Trophoblast cell (in vitro differentiated cells and primary cell): ENCODE measurements at regions not wholly inside any gene's neighbourhood (a gene's known extent, or its start where the extent isn't known, plus 50 kb on each side); places are given as distances from the start of the nearest gene placed in this dataset.

Source experiments
- DNase-seq, 2 donors: peaks; one replicate each; pipeline ENCODE4 v3.0.0-alpha.2; 2016
- H2AFZ ChIP-seq: 2 replicates; pipeline ENCODE4 v1.6.1; 2013; ENCODE audit warnings: low read length, moderate library complexity, mild to moderate bottlenecking; ENCODE audit not compliant: insufficient read depth, poor library complexity
- H2AK5ac ChIP-seq: 2 replicates; pipeline ENCODE4 v1.6.1; 2013; ENCODE audit warnings: mild to moderate bottlenecking, low read length
- H2BK120ac ChIP-seq: 2 replicates; pipeline ENCODE4 v1.6.1; 2013; ENCODE audit warnings: low read length, mild to moderate bottlenecking, moderate library complexity; ENCODE audit not compliant: insufficient read depth, poor library complexity
- H2BK12ac ChIP-seq: 2 replicates; pipeline ENCODE4 v1.6.1; 2013; ENCODE audit warnings: mild to moderate bottlenecking, low read length, moderate library complexity
- H2BK5ac ChIP-seq: 2 replicates; pipeline ENCODE4 v1.6.1; 2013; ENCODE audit warnings: low read length, low read depth, moderate library complexity, mild to moderate bottlenecking; ENCODE audit not compliant: poor library complexity
- H3K14ac ChIP-seq: 2 replicates; pipeline ENCODE4 v1.6.1; 2013; ENCODE audit warnings: mild to moderate bottlenecking, low read length
- H3K18ac ChIP-seq: 2 replicates; pipeline ENCODE4 v1.6.1; 2013; ENCODE audit warnings: mild to moderate bottlenecking, low read length
- H3K23ac ChIP-seq: 2 replicates; pipeline ENCODE4 v1.6.1; 2013; ENCODE audit warnings: low read length
- H3K27ac ChIP-seq: 2 replicates; pipeline ENCODE4 v1.5.1; 2013; ENCODE audit warnings: low read depth, mild to moderate bottlenecking, inconsistent platforms, low read length, moderate library complexity
- H3K27me3 ChIP-seq: 2 replicates; pipeline ENCODE4 v1.6.1; 2013; ENCODE audit warnings: inconsistent platforms, mild to moderate bottlenecking, low read length, moderate library complexity; ENCODE audit not compliant: insufficient read depth
- H3K36me3 ChIP-seq, 2 experiments: 1 replicate in 1 of 2; 2 replicates in 1 of 2; pipeline ENCODE4 v1.6.1; 2013; ENCODE audit warnings: low read length in 2 of 2, mild to moderate bottlenecking in 2 of 2, moderate library complexity in 1 of 2; ENCODE audit not compliant: insufficient read depth in 2 of 2, control insufficient read depth in 1 of 2
- H3K4ac ChIP-seq: 2 replicates; pipeline ENCODE4 v1.6.1; 2013; ENCODE audit warnings: low read depth, mild to moderate bottlenecking, low read length, moderate library complexity
- H3K4me1 ChIP-seq, 2 experiments: 1 replicate in 1 of 2; 2 replicates in 1 of 2; pipeline ENCODE4 v1.6.1; 2013; ENCODE audit warnings: low read length in 2 of 2, mild to moderate bottlenecking in 2 of 2, moderate library complexity in 1 of 2; ENCODE audit not compliant: insufficient read depth in 2 of 2, control insufficient read depth in 1 of 2
- H3K4me2 ChIP-seq: 2 replicates; pipeline ENCODE4 v1.6.1; 2013; ENCODE audit warnings: inconsistent platforms, mild to moderate bottlenecking, low read length, moderate library complexity
- H3K4me3 ChIP-seq: 2 replicates; pipeline ENCODE4 v1.5.1; 2013; ENCODE audit warnings: mild to moderate bottlenecking, low read depth, low read length, inconsistent platforms
- H3K79me1 ChIP-seq: one replicate; pipeline ENCODE4 v1.6.1; 2013; ENCODE audit warnings: low read length
- H3K79me2 ChIP-seq: 2 replicates; pipeline ENCODE4 v1.6.1; 2013; ENCODE audit warnings: low read length, mild to moderate bottlenecking; ENCODE audit not compliant: control insufficient read depth, insufficient read depth, poor library complexity
- H3K9ac ChIP-seq: 2 replicates; pipeline ENCODE4 v1.6.1; 2013; ENCODE audit warnings: mild to moderate bottlenecking, low read length
- H3K9me3 ChIP-seq: 2 replicates; pipeline ENCODE4 v1.6.1; 2013; ENCODE audit warnings: low read depth, mild to moderate bottlenecking, control low read depth, inconsistent platforms, low read length; ENCODE audit not compliant: insufficient read depth
- H4K12ac ChIP-seq: 2 replicates; pipeline ENCODE4 v1.6.1; 2013; ENCODE audit warnings: low read depth, mild to moderate bottlenecking, low read length, moderate library complexity
- H4K8ac ChIP-seq: 2 replicates; pipeline ENCODE4 v1.6.1; 2013; ENCODE audit warnings: low read depth, mild to moderate bottlenecking, low read length, moderate library complexity
- H4K91ac ChIP-seq: one replicate; pipeline ENCODE4 v1.6.1; 2013; ENCODE audit warnings: low read depth, mild to moderate bottlenecking, low read length, moderate library complexity
- WGBS: extraction: QIAGEN DNeasy Blood & Tissue Kit; methylation state at CpG from one replicate; pipeline ENCODE4 v1.1.7; 2013; ENCODE audit warnings: missing lambda C conversion rate; ENCODE audit not compliant: insufficient read length, insufficient coverage; ENCODE audit errors: extremely low coverage; 5-methylcytosine and 5-hydroxymethylcytosine counted together

DNA sequence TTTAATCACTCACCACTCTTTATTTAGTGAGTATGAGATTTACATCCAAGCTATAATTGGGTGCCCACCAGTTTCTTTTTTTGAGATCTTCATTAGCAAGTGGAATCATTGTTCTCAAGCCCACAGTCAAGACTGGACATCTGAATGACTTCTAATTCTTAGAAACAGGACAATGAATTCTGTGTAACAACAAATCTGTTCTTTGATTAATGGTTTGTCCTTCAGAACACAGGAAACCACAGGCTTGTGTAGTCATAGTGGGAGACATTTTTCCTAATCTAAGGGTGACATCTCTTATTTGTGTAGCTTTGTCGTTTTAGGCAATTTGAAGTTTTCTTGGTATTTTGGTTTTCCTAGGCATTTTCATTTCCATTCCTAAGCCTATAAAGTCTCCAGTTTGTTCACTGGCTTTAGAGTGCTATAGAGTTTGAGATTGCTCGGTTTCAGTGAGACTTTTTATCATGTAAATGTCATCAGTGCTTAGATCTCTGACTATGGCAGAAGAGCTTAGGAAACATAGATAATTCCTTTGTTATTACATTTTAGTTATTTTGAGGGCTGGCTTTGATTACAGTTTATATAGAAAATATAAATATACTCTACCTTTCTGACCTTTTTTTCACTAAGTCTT lies 903.9 kb upstream of the MAP3K7 start:
- no peak overlapping the region for H3K9ac ChIP-seq
- H2BK12ac ChIP-seq: no peak overlapping the region
- DNase-seq: no peak
- no peak overlapping the region for H3K4me3 ChIP-seq
- no peaks in the 10 kb centered on the region for H3K4me1 ChIP-seq
- no peak overlapping the region for H4K12ac ChIP-seq
- H4K91ac ChIP-seq: no peak overlapping the region
- no peaks in the 10 kb centered on the region for H3K36me3 ChIP-seq
- H3K79me1 ChIP-seq: no peaks in the 10 kb centered on the region
- H2AFZ ChIP-seq: no peak overlapping the region
- no peak overlapping the region for H2AK5ac ChIP-seq
- H3K14ac ChIP-seq: no peak overlapping the region
- H3K4ac ChIP-seq: no peak overlapping the region
- H3K27ac ChIP-seq: no peak overlapping the region
- no peaks in the 10 kb centered on the region for H3K27me3 ChIP-seq
- H2BK120ac ChIP-seq: no peak overlapping the region
- no peak overlapping the region for H4K8ac ChIP-seq
- H2BK5ac ChIP-seq: no peak overlapping the region
- no peak overlapping the region for H3K4me2 ChIP-seq
- H3K9me3 ChIP-seq: no peaks in the 10 kb centered on the region
- no peaks in the 10 kb centered on the region for H3K79me2 ChIP-seq
- no peak overlapping the region for H3K18ac ChIP-seq
- no peak overlapping the region for H3K23ac ChIP-seq
- no CpG with 5 or more reads among the region's 2 CpGs for WGBS

DNA sequence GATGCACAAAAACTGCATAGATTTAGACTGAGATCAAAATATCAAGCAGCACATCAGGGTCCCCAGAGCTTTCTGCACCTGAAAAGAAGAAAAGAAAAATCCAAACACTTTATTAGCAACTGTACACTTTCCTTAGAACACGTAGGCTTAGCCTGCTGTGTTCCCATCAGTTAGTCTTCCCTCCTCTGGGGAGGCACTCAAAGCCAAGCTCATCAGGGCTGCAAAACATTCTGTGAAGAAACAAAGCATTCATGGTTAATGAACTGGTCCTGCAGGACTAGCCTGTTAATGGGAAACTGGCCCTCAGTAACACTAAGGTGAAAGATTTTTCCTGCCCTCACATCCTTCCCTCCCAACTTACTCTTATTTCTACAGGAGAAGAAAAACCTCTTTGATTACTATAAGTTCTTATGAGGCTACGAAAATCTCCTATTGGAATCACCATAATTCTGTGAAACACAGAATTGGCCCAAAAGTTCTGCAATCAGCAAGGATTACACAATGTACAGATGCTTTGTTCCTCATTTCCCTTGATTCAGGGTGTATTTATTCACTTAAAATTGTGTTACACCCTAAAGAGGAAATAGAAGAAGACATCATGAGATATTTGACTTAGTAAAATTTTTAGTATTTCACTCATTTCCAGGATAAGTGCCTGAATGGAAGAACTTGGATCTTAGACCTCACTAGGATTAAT lies 901.0 kb upstream of the MAP3K7 start:
- no peak overlapping the region for H2AK5ac ChIP-seq
- no peaks in the 10 kb centered on the region for H3K9me3 ChIP-seq
- H2AFZ ChIP-seq: no peak overlapping the region
- H4K91ac ChIP-seq: no peak overlapping the region
- H3K4me3 ChIP-seq: no peak overlapping the region
- H3K4me1 ChIP-seq: no peaks in the 10 kb centered on the region
- no peak overlapping the region for H4K12ac ChIP-seq
- H3K27ac ChIP-seq: no peak overlapping the region
- WGBS: no CpG with 5 or more reads among the region's 2 CpGs
- H3K79me1 ChIP-seq: no peaks in the 10 kb centered on the region
- H3K79me2 ChIP-seq: no peaks in the 10 kb centered on the region
- H2BK120ac ChIP-seq: no peak overlapping the region
- H4K8ac ChIP-seq: no peak overlapping the region
- no peak overlapping the region for H3K4me2 ChIP-seq
- no peak overlapping the region for H2BK5ac ChIP-seq
- no peaks in the 10 kb centered on the region for H3K36me3 ChIP-seq
- no peak for DNase-seq
- no peak overlapping the region for H2BK12ac ChIP-seq
- no peak overlapping the region for H3K9ac ChIP-seq
- no peaks in the 10 kb centered on the region for H3K27me3 ChIP-seq
- H3K14ac ChIP-seq: no peak overlapping the region
- H3K4ac ChIP-seq: no peak overlapping the region
- no peak overlapping the region for H3K23ac ChIP-seq
- H3K18ac ChIP-seq: no peak overlapping the region

DNA sequence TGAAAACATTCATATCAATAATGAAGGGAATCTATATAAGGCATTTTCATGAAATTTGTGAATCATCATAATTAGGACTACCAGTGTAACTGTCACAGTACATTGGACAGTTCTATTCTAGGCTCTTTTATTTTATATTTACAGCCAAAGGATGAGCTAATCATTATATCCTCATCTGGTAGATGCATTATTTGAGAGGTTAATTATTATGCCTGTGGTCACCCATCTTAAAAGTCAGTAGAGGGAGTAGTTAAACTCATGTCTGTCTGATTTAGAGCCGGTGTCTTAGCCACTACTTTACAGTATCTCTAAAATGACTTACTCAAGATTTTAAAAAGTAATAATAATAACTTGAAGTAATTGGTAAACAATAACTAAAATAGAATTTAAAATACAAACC lies 899.3 kb upstream of the MAP3K7 start:
- no peak overlapping the region for H2BK5ac ChIP-seq
- no peak overlapping the region for H3K27ac ChIP-seq
- no CpG with 5 or more reads among the region's 1 CpG for WGBS

DNA sequence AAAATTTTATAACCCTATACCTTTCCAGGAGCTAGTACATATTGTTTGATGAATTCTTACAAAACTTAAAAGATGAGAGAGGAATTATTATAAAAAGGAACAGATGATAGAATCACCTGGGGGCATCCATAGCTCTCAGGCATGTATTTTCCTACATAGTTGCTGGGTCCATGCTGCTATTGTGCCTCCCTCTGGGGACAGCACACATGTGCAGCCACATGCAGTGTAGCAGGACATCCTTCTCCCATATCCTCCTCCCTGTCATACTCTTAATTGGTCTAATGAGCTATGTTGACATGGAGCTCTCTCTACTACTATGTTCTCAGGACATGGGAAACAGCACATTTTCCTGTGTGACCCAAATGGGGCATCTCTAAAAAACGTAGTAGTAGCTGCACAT lies 898.2 kb upstream of the MAP3K7 start:
- no peak overlapping the region for H3K4me2 ChIP-seq
- H3K4ac ChIP-seq: no peak overlapping the region
- no peaks in the 10 kb centered on the region for H3K36me3 ChIP-seq
- no peak overlapping the region for H4K12ac ChIP-seq
- H3K4me3 ChIP-seq: no peak overlapping the region
- no peaks in the 10 kb centered on the region for H3K27me3 ChIP-seq
- DNase-seq: no peak
- no peaks in the 10 kb centered on the region for H3K9me3 ChIP-seq
- H3K79me1 ChIP-seq: no peaks in the 10 kb centered on the region
- no peak overlapping the region for H2BK12ac ChIP-seq
- H3K79me2 ChIP-seq: no peaks in the 10 kb centered on the region
- H4K91ac ChIP-seq: no peak overlapping the region
- no peak overlapping the region for H4K8ac ChIP-seq
- H3K4me1 ChIP-seq: no peaks in the 10 kb centered on the region
- no peak overlapping the region for H3K9ac ChIP-seq
- no peak overlapping the region for H2BK5ac ChIP-seq
- H2BK120ac ChIP-seq: no peak overlapping the region
- no peak overlapping the region for H3K27ac ChIP-seq
- no peak overlapping the region for H3K14ac ChIP-seq
- H2AFZ ChIP-seq: no peak overlapping the region
- no CpG with 5 or more reads among the region's 1 CpG for WGBS
- H3K23ac ChIP-seq: no peak overlapping the region
- no peak overlapping the region for H2AK5ac ChIP-seq
- no peak overlapping the region for H3K18ac ChIP-seq

More for the DNA sequence above, 899.3 kb upstream of the MAP3K7 start:
- Histone ChIP-seq H3K36me3 (no peaks in the 10 kb centered on the region), H4K12ac (no peak overlapping the region), H2BK12ac (no peak overlapping the region), H3K4me2 (no peak overlapping the region), H2AK5ac (no peak overlapping the region), H3K4ac (no peak overlapping the region), H3K9ac (no peak overlapping the region), H3K27me3 (no peaks in the 10 kb centered on the region), H3K4me3 (no peak overlapping the region), H3K79me1 (no peaks in the 10 kb centered on the region), H4K8ac (no peak overlapping the region), H2AFZ (no peak overlapping the region), H3K79me2 (no peaks in the 10 kb centered on the region), H2BK120ac (no peak overlapping the region), H3K18ac (no peak overlapping the region), H3K9me3 (no peaks in the 10 kb centered on the region), H3K14ac (no peak overlapping the region), H3K4me1 (no peaks in the 10 kb centered on the region), H4K91ac (no peak overlapping the region), H3K23ac (no peak overlapping the region)
- DNase-seq: no peak
